ENCODE measurements at regions not wholly inside any gene's neighbourhood (a gene's known extent, or its start where the extent isn't known, plus 50 kb on each side); places are given as distances from the start of the nearest gene placed in this dataset.
"Not testable (repeated sequence)": the region's sequence is repeated elsewhere in the genome, so short reads cannot be mapped to it uniquely, and the experiment has no call there.

DNA sequence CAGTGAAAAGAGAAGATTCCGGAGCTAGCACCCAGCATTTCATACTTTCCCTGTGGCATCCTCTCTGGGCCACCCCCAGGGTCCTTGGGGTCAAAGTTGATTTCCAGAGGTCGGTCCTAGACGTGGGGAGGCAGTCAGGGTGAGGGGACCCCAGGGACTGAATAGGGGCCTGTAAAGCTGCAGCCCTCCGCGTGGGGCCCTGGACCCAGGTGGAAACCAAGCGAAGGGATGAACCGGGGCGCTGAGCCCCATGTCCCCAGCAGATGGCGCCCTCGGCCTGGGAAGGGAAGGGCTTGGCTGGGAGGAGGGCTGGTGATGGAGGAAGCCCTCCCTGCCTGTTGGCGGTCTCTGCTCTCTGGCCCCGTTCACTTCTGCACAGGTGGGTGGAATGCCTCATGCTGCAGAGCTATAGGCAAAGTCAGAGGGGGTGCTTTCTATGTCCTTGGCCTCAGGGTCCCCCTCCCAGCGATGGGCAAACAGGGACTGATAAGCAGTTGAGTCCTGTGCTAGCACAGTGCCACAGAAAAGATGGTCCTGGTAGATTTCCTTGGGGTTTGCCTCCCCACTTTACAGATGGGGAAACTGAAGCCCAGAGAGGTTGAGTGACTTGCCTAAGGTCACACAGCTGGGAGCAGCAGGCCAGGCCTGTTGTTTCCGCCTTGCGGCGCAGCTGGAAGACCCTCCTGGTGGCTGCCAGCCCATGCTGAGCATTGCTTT is 163.4 kb upstream of the CIBAR2 start:
- peak; percentile 53 for DNase-seq (ENCODE audit: low spot score)

GRCh38 chr16:85276258-85276657 is 164.0 kb upstream of the CIBAR2 start:
- no peak for DNase-seq (ENCODE audit: low spot score)

GRCh38 chr16:85276721-85277120 is 164.4 kb upstream of the CIBAR2 start:
- no peak for DNase-seq (ENCODE audit: low spot score)

DNA sequence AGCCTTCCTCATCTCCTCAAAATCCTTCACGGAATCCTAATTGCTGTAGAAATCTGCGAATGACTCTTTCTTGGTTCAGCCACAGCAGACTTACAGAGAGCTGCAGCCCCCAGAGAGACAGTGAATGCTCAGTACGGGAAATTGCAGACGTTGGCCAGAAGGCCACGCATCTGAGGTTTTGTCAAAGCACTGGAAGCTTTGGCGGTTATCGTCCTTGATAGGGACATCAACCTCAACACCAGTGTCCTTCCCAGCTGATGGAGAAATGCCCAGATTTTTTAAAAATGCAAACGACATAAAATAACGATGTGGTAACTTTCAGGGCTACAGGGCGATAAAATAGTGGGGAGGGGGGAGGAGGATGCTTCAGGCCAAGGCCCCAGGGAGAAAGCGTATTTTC is 166.6 kb upstream of the CIBAR2 start:
- DNase-seq (ENCODE audit: low spot score) = no peak

DNA sequence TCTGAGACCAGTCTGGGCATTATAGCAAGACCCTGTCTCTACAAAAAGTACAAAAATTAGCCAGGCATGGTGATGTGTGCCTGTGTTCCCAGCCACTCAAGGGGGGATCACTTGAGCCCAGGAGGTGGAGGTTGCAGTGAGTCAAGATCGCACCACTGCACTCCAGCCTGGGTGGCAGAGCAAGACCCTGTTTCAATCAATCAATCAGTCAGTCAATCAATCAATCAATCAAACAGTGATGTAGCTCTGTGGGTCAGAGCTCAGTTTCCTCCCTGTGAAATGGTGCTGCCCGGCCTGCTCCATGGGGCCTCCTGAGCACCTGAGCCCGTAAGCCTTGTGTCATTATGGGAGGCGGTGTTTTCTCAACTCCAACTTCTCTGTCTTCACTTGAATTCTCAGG is 167.1 kb upstream of the CIBAR2 start:
- DNase-seq (ENCODE audit: low spot score) = no peak

- DNase-seq (ENCODE audit: low spot score) = no peak
These were observed 167.7 kb upstream of the CIBAR2 start for GRCh38 chr16:85279825-85280545.

- no peak for DNase-seq (ENCODE audit: low spot score)
These were observed 168.9 kb upstream of the CIBAR2 start for GRCh38 chr16:85281181-85281580.

- no peak for DNase-seq (ENCODE audit: low spot score)
These were observed 170.6 kb upstream of the CIBAR2 start for GRCh38 chr16:85282842-85283241.

- no peak for DNase-seq (ENCODE audit: low spot score)
These were observed 171.2 kb upstream of the CIBAR2 start for GRCh38 chr16:85283305-85284050.

GRCh38 chr16:85284141-85284817 is 172.0 kb upstream of the CIBAR2 start:
- no peak for DNase-seq (ENCODE audit: low spot score)

DNA sequence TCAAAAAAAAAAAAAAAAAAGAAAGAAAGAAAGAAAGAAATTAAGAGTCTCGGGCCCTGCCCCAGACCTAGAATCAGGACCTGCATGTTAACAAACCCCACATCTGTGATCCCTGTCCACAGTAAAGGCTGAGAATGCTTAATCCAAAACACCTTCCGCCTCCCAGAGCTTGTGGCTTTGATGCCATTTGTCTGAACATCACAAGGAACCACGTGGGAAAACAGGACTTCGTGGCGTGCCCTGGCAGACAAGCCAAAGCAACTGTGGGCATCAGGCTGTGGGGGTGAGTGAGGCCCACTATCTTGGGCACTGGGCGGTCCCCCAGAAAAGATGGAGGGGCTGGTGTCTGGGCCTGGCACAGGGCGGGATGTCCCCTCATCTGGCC is 173.4 kb upstream of the CIBAR2 start:
- DNase-seq (ENCODE audit: low spot score) = no peak

DNA sequence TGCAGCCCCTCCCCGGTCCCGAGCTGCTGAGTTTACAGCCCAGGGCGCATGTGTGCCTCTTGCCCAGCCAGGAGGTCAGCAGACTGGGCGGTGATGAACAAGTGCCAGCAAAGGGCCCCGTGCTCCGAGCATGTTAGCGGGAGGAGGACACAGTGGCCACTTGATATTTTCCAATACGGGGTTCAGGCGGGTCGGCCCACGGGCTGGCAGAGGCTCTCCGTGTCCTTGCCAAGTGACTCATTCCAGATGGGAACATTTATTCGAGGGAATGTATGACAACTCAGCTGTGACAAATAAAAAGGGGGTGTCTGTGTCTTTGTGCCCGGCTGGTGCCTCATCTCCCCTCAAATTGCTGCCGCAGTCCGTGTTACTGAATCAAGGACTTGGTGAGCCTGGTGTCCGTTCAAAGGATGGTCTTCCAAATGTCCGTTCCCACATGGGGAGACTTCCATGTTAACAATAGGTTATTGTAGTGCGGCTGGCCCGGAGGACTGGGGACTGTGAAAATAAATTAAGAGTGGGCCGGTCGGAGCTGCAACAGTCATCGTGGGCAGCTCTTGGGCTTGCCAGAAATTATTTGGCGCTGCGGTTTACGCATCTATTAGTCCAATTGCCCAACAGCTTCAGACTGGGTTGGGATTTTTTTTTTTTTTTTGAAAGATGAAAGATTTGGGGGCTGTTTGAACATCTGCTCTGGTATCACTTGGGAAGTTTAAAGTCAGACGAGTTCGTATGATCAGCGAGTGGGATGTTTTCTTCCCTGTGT is 174.0 kb upstream of the CIBAR2 start:
- DNase-seq (ENCODE audit: low spot score) = peak; percentile 37

- DNase-seq (ENCODE audit: low spot score) = no peak
These were observed 174.9 kb upstream of the CIBAR2 start for GRCh38 chr16:85286951-85287814.

DNA sequence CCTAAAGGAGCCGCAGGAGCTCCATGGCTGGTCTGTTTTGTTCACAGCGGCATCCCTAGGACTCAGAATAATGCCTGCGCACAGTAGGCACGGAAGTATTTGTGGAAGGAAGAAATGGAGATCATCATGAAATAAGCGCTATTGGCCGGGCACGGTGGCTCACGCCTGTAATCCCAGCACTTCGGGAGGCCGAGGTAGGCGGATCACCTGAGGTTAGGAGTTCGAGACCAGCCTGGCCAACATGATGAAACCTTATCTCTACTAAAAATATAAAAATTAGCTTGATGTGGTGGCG is 175.5 kb upstream of the CIBAR2 start:
- not testable (repeated sequence) for DNase-seq (ENCODE audit: low spot score)

GRCh38 chr16:85288341-85288868 is 176.1 kb upstream of the CIBAR2 start:
- no peak for DNase-seq (ENCODE audit: low spot score)

DNA sequence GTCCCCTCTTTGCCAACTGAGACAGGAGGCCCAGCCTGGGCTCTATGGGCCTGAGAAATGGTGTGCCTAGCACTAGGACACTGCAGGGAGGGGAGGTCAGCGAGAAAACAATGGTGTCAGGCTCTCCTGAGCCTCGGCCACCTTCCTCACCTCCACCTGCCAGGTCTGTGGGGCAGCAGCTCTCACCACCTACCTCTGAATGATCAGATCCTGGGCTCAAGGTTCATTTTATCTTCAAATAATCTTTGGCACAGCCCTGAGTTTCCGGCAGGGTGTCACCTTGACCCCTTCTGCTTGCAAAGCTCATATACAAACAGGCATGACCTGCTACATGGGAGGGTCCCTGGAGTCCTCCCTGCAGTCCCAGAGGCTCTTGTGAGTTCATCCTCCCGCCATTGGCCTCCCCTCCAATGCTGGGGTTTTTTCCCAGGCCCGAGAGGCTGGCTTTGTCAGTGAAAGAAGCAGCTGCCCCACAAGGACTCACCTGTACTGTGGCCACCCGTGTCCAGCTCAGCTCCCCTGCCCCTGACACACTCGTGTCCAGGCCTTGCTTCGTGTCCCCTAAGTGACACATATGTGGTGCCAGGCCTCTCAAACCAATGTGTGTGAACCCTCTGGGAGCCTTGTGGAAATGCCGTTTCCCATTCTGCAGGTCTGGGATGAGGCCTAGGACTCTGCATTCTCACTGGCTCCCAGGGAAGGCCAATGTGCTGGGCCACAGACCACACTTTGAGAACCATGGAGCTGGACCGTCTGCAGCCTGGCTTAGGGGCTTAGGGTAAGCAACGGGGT is 176.8 kb upstream of the CIBAR2 start:
- DNase-seq (ENCODE audit: low spot score) = no peak

DNA sequence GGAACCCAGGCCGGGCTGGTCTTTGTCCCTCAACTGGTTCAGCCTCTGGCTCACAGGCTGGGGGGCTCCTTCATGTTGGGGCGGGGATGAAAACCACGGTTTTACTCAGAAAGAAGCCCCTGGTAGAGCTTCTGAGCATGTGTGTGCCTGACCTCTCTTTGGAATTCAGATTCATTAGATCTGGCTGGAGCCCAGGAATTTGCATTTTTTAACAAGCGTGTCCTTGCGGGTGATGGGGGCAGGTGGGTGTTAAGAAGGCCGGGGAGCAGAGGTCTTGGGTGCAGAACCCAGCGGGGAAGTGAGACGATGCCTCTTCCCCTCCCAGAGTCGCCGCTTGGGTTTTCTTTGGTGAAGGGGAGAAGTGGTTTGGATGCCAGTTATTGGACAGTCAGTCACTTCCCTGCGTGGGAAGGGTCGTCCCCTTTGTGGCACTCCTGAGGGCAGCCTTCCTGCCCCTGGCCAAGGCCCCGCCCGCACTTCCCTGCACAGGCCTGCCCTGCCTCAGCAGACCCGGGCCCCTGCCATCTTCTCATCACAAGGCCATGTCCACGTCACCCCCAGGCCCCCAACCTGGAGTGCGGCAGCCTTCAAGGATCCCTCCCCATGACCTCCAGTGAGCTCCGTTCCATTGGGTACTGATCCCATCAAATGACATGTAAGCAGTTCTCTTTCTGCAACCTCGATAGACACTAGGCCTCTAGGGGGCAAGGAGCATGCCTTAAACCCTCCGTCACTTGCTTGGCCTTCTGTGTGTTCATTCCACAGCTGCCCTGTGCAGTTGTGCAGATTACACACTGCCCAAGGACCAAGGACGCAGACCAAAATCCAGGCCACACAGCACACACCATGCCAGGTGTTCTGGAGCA is 177.7 kb upstream of the CIBAR2 start:
- no peak for DNase-seq (ENCODE audit: low spot score)

DNA sequence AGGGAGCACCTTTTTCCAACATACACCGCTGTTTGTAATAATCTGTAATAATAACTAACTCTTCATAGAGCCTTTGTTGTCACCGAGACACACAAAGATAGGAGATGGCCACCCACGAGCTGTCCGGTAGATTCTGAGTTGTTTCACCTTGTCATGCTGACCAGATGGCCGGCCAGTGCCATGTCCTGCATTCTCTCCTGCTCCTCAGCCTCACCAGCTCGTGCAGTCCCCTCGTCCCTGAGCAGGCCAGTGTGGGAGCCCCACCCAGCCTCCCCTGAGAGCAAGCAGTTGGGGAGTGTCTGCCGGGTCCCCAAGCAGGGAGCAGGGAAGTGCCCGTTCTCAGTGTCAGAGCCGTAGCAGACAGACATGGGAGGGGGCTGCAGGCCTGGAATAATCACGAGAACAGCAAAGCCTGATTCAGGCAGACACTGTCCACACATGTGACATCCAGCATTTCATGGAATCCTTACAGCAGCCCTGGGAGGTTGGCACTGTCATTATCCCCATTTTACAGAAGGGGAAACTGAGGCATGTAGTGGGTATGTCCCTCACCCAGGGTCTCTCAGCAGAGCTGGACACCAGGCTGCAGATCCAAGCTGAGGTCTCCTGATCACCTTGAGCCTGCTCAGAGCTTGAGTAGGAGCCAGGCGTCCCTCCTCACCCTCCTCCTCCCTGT is 178.5 kb upstream of the CIBAR2 start:
- no peak for DNase-seq (ENCODE audit: low spot score)
